Adrenal gland (tissue), 5 donors: ENCODE measurements at regions not wholly inside any gene's neighbourhood (a gene's known extent, or its start where the extent isn't known, plus 50 kb on each side); places are given as distances from the start of the nearest gene placed in this dataset.

Experiments used
- POLR2A ChIP-seq, 2 donors: fragments of 450-650 bp; IDR thresholded peaks; one replicate each; pipeline ENCODE4 v1.6.1; 2017; ENCODE audit warnings: antibody characterized with exemption in 2 of 2, mild to moderate bottlenecking in 2 of 2, moderate library complexity in 1 of 2
- TF ChIP-seq, protein P1 (sequence below), 6 experiments: fragments of 450-650 bp in 4 of 6; fragments of 200-600 bp in 2 of 6; sonication (generic) in 1 of 6; IDR thresholded peaks; 1 replicate in 5 of 6; 2 replicates in 1 of 6; pipeline versions ENCODE4 v1.5.1 to v1.8.0; 2016 to 2021; ENCODE audit warnings: antibody characterized with exemption in 6 of 6, mild to moderate bottlenecking in 2 of 6, moderate library complexity in 1 of 6
- donor health status: DM: no; HTN: no; CAD: no.

DNA sequence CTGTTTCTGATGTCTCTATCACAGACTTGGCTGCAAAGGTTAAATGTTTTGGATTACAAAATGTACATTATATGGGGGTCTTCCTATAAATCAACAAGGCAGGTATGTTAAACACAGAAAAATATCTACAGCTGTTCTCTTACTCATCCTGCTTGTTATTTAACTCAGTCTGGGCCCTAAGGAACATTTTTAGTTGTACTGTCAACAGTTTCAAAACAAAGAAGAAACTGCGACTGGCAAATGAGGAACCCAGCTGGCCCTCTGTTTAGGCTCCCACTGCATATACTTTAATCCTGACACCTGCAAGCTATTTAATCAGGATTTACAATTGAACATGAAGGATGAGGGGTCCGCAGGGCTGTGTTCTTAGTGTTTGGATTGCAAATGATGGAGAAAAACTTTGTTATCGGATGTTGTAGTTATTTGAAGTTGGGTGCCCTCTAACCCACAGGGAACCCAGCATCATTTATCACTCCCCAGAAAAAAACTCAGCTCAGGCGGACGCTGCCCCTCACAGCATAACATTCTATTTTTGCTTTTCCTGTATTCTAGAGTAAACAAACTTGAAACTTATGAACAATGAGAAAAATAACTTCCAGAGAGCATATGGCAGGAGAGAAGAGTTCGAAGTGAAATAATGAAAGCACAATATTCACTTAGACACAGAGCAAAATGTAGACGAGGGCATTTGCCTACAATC, 91.2 kb downstream of the POLR2M start:
- TF ChIP-seq, protein P1, sequence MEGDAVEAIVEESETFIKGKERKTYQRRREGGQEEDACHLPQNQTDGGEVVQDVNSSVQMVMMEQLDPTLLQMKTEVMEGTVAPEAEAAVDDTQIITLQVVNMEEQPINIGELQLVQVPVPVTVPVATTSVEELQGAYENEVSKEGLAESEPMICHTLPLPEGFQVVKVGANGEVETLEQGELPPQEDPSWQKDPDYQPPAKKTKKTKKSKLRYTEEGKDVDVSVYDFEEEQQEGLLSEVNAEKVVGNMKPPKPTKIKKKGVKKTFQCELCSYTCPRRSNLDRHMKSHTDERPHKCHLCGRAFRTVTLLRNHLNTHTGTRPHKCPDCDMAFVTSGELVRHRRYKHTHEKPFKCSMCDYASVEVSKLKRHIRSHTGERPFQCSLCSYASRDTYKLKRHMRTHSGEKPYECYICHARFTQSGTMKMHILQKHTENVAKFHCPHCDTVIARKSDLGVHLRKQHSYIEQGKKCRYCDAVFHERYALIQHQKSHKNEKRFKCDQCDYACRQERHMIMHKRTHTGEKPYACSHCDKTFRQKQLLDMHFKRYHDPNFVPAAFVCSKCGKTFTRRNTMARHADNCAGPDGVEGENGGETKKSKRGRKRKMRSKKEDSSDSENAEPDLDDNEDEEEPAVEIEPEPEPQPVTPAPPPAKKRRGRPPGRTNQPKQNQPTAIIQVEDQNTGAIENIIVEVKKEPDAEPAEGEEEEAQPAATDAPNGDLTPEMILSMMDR (IDR thresholded peaks at IDR 0.05), result no peak
- TF ChIP-seq POLR2A (IDR thresholded peaks at IDR 0.05), result no peak
